ENCODE measurements at regions not wholly inside any gene's neighbourhood (a gene's known extent, or its start where the extent isn't known, plus 50 kb on each side); places are given as distances from the start of the nearest gene placed in this dataset.

DNA sequence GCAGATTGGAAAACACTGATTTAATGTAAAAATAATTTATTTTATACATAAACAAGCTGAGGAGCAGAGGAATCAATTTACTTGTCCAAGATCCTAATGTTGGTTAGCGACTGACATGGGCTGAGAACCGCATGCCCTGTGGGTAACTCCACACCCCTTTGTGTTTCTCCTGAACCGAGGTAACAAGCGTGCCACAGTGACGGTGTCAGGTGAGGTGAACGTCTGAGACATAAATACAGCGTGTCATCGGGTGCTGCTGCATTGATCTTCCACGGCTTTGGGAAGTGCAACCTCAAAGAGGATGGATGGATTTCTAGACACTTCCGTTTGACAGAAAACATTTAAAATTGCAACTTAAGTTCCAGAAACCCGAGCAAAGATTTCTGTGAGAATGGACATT lies 386.8 kb upstream of the ADARB2 start:
- no peak for DNase-seq (ENCODE audit: low spot score)

DNA sequence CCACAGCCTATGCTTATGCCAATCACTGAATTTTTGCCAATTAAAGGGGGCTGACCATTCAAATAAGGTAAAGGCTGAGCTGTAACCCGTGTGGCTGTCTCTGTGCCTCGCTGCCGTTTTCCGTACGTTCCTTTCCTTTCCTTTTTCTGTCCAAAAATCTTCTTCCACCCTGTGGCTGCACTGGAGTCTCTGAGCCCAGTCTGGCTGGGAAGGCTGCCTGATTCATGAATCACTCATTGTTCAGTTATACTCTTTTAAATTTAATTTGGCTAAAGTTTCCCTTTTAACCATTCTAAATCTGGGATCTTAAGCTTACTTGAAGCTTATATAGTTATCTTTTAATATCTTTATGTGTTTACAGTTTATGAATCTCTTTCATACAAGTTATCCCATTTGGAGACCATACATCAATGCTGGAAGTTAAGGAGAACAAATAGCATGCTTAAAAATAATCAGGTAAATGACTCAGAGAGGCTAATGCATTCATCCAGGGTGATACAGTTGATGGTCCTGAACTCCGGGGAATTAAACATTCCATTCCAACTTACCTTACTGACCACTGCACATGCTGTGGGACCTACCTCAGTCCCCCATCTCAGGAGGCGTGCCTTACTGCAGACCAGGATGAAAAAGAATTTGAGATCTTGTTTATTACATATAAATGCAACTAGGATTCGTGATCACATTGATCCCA lies 385.3 kb upstream of the ADARB2 start:
- DNase-seq (ENCODE audit: low spot score) = no peak
- TF ChIP-seq, protein P1, sequence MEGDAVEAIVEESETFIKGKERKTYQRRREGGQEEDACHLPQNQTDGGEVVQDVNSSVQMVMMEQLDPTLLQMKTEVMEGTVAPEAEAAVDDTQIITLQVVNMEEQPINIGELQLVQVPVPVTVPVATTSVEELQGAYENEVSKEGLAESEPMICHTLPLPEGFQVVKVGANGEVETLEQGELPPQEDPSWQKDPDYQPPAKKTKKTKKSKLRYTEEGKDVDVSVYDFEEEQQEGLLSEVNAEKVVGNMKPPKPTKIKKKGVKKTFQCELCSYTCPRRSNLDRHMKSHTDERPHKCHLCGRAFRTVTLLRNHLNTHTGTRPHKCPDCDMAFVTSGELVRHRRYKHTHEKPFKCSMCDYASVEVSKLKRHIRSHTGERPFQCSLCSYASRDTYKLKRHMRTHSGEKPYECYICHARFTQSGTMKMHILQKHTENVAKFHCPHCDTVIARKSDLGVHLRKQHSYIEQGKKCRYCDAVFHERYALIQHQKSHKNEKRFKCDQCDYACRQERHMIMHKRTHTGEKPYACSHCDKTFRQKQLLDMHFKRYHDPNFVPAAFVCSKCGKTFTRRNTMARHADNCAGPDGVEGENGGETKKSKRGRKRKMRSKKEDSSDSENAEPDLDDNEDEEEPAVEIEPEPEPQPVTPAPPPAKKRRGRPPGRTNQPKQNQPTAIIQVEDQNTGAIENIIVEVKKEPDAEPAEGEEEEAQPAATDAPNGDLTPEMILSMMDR (IDR thresholded peaks at IDR 0.05; ENCODE audit: extremely low read depth, missing control alignments) = no peak

More for the DNA sequence above, 386.8 kb upstream of the ADARB2 start:
- TF ChIP-seq, protein P1 (IDR thresholded peaks at IDR 0.05; ENCODE audit: extremely low read depth, missing control alignments) = no peak

DNA sequence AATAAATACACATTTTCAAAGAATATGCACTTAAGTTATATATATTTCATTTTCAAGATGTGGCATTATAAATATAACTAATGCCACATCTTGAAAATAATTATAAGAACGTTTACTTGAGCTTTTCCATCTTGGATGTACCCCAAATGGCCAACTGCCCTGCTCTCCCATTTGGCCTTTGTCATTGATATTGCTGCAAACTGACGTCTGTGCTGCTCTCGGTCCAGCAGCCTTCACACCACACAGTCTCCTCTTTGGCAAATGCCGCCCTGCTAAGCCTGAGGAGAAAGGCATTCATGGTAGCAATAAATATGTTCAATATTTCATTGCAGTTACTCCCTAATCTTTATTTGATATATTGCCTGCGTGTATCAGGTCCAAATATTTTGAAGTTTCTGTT lies 384.6 kb upstream of the ADARB2 start:
- TF ChIP-seq, protein P1 (IDR thresholded peaks at IDR 0.05; ENCODE audit: extremely low read depth, missing control alignments) = no peak
- no peak for DNase-seq (ENCODE audit: low spot score)

DNA sequence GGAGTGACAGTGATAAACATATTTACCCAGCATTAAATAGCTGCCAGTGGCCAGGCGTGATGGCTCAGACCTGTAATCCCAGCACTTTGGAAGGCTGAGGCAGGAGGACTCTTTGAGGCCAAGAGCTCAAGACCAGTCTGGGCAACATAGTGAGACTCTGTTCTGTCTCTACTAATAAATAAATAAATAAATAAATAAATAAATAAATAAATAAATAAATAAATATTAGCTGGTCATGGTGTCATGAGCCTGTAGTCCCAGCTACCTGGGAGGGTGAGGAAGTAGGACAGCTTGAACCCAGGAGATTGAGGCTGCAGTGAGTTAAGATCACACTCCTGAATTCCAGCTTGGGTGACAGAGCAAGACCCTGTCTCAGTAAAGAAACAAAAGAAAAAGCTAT lies 384.0 kb upstream of the ADARB2 start:
- TF ChIP-seq, protein P1 (IDR thresholded peaks at IDR 0.05; ENCODE audit: extremely low read depth, missing control alignments) = no peak
- no peak for DNase-seq (ENCODE audit: low spot score)

DNA sequence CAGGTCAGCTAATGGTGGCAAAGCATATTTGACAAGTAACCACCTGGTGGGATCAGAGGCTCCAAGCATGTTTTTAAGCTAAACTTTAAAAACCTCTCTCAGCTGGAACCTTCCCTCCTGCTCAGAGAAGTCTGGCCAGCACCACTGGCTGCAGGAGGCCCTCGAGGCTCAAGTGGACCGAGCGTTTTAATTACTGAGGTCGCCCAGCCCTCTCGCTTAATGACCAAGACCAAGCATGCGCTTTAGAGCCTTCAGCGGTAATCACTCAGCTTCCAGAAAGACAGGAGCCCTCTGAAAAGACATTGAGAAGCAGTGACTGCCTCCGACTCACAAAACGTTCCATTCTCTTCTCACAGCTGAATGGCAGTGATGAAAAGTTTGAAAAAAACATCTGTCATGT lies 383.4 kb upstream of the ADARB2 start:
- DNase-seq (ENCODE audit: low spot score) = no peak
- TF ChIP-seq, protein P1 (IDR thresholded peaks at IDR 0.05; ENCODE audit: extremely low read depth, missing control alignments) = no peak

DNA sequence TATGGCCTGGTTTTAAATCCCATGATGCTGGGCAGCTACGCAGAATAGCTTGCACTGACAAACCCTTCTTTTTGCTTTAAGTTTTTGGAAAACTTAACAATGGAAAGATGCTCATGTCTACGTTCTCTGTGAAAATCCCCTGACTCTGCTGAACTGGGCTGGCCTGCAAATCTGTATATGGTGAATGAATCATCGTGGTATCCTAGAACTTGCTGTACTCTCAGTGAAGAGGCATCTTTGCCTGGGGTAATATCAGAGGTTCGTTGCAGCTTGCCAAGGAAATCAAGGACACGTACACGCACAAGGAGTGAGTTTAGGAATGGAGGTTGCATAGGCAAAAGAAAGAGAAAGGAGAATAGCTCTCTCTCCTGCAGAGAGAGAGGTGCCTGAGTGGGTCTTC lies 382.0 kb upstream of the ADARB2 start:
- DNase-seq (ENCODE audit: low spot score) = no peak

DNA sequence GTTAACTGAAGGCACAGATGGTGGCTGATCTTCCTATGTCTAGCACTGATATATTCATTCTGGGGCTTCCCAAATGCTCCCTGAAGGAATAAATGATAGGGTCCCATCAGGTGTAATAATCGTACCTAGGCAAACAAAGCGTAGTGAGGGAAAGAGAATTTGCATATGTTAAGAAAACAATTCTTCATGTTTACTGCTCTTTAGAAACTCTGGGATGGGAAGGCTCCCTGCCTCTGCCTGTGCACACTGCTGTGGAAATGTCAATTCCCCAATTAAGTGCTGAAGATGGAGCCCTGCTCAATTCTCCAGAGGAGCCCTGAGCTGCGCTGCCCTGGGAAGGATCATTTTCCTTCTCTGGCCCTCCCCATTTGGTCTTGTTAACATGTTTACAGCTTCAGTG lies 380.9 kb upstream of the ADARB2 start:
- TF ChIP-seq, protein P1 (IDR thresholded peaks at IDR 0.05; ENCODE audit: extremely low read depth, missing control alignments) = no peak

More for the DNA sequence above, 382.0 kb upstream of the ADARB2 start:
- TF ChIP-seq, protein P1 (IDR thresholded peaks at IDR 0.05; ENCODE audit: extremely low read depth, missing control alignments) = no peak

More for the DNA sequence above, 380.9 kb upstream of the ADARB2 start:
- no peak for DNase-seq (ENCODE audit: low spot score)

Measured in GM20000 (cell line).